Muscle layer of duodenum (tissue), 2 donors: ENCODE measurements at regions not wholly inside any gene's neighbourhood (a gene's known extent, or its start where the extent isn't known, plus 50 kb on each side); places are given as distances from the start of the nearest gene placed in this dataset.

Experiments used
- H3K27ac ChIP-seq: one replicate; pipeline ENCODE4 v1.7.0; 2013; ENCODE audit warnings: mild to moderate bottlenecking, low read length
- H3K27me3 ChIP-seq: one replicate; pipeline ENCODE4 v1.7.0; 2013; ENCODE audit warnings: low read depth, mild to moderate bottlenecking, control low read depth, low read length
- H3K36me3 ChIP-seq, 2 donors: one replicate each; pipeline ENCODE4 v1.7.0; 2013; ENCODE audit warnings: low read length in 2 of 2, control low read depth in 1 of 2, mild to moderate bottlenecking in 1 of 2; ENCODE audit not compliant: insufficient read depth in 2 of 2, control insufficient read depth in 1 of 2
- H3K4me1 ChIP-seq, 2 donors: one replicate each; pipeline ENCODE4 v1.7.0; 2013; ENCODE audit warnings: low read length in 2 of 2, mild to moderate bottlenecking in 2 of 2, control low read depth in 1 of 2, moderate library complexity in 1 of 2; ENCODE audit not compliant: insufficient read depth in 2 of 2, control insufficient read depth in 1 of 2
- H3K4me3 ChIP-seq, 2 donors: one replicate each; pipeline ENCODE4 v1.7.0; 2013; ENCODE audit warnings: low read length in 2 of 2, low read depth in 1 of 2, mild to moderate bottlenecking in 1 of 2
- H3K9me3 ChIP-seq, 2 donors: one replicate each; pipeline ENCODE4 v1.7.0; 2013; ENCODE audit warnings: low read length in 2 of 2, control low read depth in 1 of 2, mild to moderate bottlenecking in 1 of 2; ENCODE audit not compliant: control insufficient read depth in 1 of 2
- donor health status: healthy.

DNA sequence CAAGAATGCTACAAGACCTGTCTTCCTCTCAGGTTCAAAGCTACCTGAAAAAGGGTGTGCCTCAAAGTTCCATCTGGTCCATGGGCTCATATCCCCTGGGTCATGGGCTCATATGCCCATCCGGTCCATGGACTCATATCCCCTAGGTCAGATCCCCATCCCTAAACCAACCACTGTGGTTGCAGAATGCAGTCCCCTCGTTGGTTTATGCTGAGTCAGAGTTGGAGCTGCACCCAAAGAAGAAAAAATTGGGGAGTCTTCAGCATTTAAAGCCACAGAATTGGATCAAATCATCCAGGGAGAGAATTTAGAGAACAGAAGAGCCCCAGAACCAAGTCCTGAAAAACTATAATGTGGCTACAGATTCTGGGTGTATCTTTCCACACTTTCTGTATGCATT lies 71.5 kb upstream of the IL12A start:
- Histone ChIP-seq H3K27me3 (no peaks in the 10 kb centered on the region), H3K4me1 (peaks cover 0 to 3% of the 10 kb centered on the region in 2 donors)

GRCh38 chr3:159919873-159920272 lies 68.8 kb upstream of the IL12A start:
- Histone ChIP-seq H3K9me3 (no peaks in the 10 kb centered on the region), H3K36me3 (no peaks in the 10 kb centered on the region), H3K4me3 (no peak overlapping the region), H3K27ac (no peak overlapping the region), H3K4me1 (no peaks in the 10 kb centered on the region), H3K27me3 (no peaks in the 10 kb centered on the region)

More for the DNA sequence above, 71.5 kb upstream of the IL12A start:
- H3K4me3 ChIP-seq, result no peak overlapping the region
- H3K27ac ChIP-seq, result no peak overlapping the region
- H3K36me3 ChIP-seq, result no peaks in the 10 kb centered on the region
- H3K9me3 ChIP-seq, result no peaks in the 10 kb centered on the region

GRCh38 chr3:159922193-159922840 lies 66.3 kb upstream of the IL12A start:
- Histone ChIP-seq H3K27me3 (no peaks in the 10 kb centered on the region), H3K36me3 (no peaks in the 10 kb centered on the region), H3K4me3 (no peak overlapping the region), H3K27ac (no peak overlapping the region), H3K9me3 (no peaks in the 10 kb centered on the region), H3K4me1 (no peaks in the 10 kb centered on the region)

GRCh38 chr3:159922861-159923312 lies 65.7 kb upstream of the IL12A start:
- no peaks in the 10 kb centered on the region for H3K9me3 ChIP-seq
- H3K27me3 ChIP-seq, result no peaks in the 10 kb centered on the region
- H3K4me3 ChIP-seq, result no peak overlapping the region
- H3K4me1 ChIP-seq, result no peaks in the 10 kb centered on the region
- H3K27ac ChIP-seq, result no peak overlapping the region
- no peaks in the 10 kb centered on the region for H3K36me3 ChIP-seq

DNA sequence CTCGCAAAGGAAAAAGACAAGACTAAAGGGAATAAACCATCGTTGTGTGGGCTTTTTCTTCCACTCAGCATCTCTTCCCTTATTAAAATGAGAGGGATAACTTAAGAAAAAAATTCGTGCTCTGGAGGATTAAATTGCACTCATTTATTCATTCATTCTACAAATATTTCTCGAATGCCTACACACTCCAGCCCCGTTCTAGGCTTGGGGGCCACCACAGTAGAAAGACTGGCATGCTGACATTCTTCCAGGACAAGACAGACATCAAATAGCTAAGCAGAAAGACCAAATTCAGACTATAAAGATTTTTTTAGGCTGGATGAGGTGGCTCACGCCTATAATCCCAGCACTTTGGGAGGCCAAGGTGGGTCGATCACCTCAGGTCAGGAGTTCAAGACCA lies 65.3 kb upstream of the IL12A start:
- Histone ChIP-seq H3K36me3 (no peaks in the 10 kb centered on the region), H3K27ac (no peak overlapping the region), H3K4me3 (no peak overlapping the region), H3K4me1 (no peaks in the 10 kb centered on the region), H3K9me3 (no peaks in the 10 kb centered on the region), H3K27me3 (no peaks in the 10 kb centered on the region)

DNA sequence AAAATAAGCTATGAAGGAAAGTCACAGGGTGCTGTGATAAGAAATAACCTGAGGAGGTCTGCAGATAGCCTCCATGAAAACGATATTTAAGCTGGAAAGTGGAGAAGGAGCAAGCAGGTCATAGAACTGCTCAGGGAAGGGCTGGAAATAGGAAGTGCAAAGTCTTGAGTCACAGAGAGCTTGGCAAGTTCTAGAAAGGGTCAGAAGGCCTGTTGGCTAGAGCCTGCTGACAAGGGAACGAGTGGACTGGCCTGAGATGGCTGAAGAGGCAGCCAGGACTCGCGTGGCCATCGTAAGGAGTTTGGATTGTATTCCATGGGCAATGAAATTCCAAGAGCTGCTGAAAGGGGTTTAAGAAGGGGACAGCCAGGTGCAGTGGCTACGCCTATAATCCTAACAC lies 64.7 kb upstream of the IL12A start:
- Histone ChIP-seq H3K4me3 (no peak overlapping the region), H3K36me3 (no peaks in the 10 kb centered on the region), H3K27me3 (no peaks in the 10 kb centered on the region), H3K4me1 (peaks cover 0 to 3% of the 10 kb centered on the region in 2 donors), H3K27ac (no peak overlapping the region), H3K9me3 (no peaks in the 10 kb centered on the region)

DNA sequence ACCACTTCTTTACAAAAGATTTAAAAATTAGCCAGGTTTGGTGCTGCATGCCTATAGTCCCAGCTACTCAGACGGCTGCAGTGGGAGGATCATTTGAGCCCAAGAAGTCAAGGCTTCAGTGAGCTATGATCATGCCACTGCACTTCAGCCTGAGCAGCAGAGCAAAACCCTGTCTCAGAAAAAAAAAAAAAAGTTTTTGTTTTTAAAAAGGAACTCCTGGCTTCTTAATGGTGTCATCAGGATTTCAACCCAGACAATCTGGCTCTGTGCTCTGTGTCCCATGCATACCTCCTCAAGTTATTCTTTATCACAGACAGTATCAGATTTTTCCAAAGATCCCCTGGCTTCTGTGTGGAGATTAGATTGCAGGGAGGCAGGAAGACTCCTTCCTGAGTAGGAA lies 64.2 kb upstream of the IL12A start:
- Histone ChIP-seq H3K4me1 (peaks cover 0 to 5% of the 10 kb centered on the region in 2 donors), H3K36me3 (no peaks in the 10 kb centered on the region), H3K27ac (no peak overlapping the region), H3K9me3 (no peaks in the 10 kb centered on the region), H3K27me3 (no peaks in the 10 kb centered on the region), H3K4me3 (no peak overlapping the region)

DNA sequence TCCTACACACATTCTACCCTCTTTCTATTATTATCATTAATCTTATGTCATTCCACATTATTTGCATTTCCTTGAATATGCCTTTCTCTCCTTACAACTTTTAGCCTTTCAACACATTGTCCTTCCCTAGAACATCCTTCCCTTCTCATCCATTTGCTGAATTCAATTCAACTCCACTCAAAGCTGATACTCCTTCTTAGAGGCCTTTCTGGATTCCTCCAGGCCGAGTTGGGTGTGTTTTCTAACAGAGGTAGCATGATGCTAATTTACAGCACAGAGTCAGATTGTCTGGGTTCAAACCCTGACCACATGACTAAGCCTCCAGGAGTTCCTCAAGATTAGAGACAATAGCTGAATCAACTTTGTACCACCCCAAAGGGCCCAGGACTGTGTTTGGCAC lies 63.4 kb upstream of the IL12A start:
- Histone ChIP-seq H3K36me3 (no peaks in the 10 kb centered on the region), H3K9me3 (no peaks in the 10 kb centered on the region), H3K4me3 (no peak overlapping the region), H3K27ac (no peak overlapping the region), H3K27me3 (no peaks in the 10 kb centered on the region), H3K4me1 (peaks cover 0 to 5% of the 10 kb centered on the region in 2 donors)

DNA sequence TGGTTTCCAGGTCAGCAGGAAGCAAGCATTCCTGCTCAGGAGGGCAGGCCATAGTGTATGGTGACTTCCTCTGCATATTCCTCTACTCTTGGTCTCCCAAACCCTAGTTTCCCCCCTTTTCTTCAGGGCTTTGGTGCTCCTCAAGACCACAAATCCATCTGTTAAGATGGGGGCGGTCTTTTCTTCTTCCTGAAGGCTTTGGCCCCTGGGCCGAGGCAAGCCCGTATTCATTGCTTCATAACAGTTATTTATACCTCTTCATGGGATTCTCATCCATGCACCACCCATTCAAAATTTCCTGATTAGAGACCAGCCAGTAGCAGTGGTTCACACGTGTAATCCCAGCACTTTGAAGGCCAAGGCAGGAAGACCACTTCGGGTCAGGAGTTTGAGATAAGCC lies 62.1 kb upstream of the IL12A start:
- Histone ChIP-seq H3K4me3 (no peak overlapping the region), H3K36me3 (no peaks in the 10 kb centered on the region), H3K27ac (no peak overlapping the region), H3K4me1 (peaks cover 0 to 5% of the 10 kb centered on the region in 2 donors), H3K27me3 (no peaks in the 10 kb centered on the region), H3K9me3 (no peaks in the 10 kb centered on the region)

DNA sequence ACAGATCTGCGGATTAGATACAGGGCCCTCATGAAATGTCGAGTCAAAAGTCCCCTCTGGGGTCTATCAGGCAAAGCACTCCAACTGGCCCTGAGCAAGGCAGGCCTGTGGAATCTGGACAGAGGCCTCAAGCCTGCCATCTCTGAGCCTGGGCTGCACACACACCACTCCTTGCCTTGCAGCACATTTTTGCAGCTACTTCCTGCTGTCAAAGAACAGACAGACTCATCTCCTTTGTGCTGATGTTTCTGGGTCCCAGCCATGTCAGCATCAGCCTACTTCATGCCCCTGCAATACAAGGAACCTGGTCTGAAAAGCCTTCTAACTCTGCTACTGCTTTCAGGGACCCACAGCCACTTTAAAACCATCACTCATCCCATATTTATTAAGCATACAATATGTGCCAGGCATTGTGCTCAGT lies 60.6 kb upstream of the IL12A start:
- Histone ChIP-seq H3K4me3 (no peak overlapping the region), H3K4me1 (peaks cover 0 to 5% of the 10 kb centered on the region in 2 donors), H3K27me3 (no peaks in the 10 kb centered on the region), H3K27ac (peak overlapping the region; percentile 50), H3K9me3 (no peaks in the 10 kb centered on the region), H3K36me3 (no peaks in the 10 kb centered on the region)

DNA sequence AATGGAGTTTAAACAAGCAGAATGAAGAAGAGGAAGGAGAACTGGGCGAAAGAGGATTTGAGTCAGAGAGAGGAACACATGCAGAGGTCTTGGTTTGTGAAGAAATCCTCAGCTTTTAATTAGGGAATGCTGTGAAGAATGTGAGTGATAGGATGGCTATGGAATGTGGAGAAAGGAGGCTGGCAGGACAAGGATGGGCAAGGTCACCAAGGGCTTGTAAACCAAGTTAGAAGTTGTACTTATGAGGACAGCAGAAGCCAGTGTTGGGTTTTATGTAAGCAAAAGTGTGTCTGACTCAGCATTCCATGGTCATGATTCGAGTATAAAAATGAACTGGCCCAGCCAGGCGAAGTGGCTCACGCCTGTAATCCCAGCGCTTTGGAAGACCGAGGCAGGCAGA lies 60.0 kb upstream of the IL12A start:
- no peaks in the 10 kb centered on the region for H3K27me3 ChIP-seq
- H3K9me3 ChIP-seq, result peaks cover 0 to 2% of the 10 kb centered on the region in 2 donors
- H3K4me3 ChIP-seq, result no peak overlapping the region
- peaks cover 0 to 5% of the 10 kb centered on the region in 2 donors for H3K4me1 ChIP-seq
- H3K36me3 ChIP-seq, result no peaks in the 10 kb centered on the region
- H3K27ac ChIP-seq, result peak overlapping the region; percentile 50
